ENCODE measurements at regions not wholly inside any gene's neighbourhood (a gene's known extent, or its start where the extent isn't known, plus 50 kb on each side); places are given as distances from the start of the nearest gene placed in this dataset.

DNA sequence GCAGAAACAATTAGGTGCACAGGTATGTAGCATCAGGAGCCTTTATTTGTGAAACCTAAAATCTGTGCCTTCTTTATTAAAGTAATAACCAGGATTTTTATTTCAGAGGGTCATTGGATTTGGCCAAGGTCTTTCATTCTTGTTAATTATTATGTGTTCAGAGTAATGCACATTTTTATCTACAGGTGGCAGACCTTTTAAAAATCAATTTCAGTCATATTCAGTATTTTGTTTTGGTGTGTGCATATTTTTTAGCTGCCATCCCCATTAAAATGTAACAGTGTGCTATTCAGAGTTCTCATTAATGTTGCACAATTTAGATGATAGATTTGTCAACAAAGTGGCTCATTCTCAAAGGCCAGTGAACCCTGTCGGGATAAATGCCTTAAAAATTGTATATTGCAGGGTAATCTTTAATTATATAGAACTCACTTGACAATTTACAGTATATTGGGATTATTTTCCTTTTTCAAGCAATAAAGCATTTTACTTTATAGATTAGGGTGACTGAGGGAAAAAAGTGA, 319.3 kb upstream of the SOX5 start:
- TF ChIP-seq, protein P1, sequence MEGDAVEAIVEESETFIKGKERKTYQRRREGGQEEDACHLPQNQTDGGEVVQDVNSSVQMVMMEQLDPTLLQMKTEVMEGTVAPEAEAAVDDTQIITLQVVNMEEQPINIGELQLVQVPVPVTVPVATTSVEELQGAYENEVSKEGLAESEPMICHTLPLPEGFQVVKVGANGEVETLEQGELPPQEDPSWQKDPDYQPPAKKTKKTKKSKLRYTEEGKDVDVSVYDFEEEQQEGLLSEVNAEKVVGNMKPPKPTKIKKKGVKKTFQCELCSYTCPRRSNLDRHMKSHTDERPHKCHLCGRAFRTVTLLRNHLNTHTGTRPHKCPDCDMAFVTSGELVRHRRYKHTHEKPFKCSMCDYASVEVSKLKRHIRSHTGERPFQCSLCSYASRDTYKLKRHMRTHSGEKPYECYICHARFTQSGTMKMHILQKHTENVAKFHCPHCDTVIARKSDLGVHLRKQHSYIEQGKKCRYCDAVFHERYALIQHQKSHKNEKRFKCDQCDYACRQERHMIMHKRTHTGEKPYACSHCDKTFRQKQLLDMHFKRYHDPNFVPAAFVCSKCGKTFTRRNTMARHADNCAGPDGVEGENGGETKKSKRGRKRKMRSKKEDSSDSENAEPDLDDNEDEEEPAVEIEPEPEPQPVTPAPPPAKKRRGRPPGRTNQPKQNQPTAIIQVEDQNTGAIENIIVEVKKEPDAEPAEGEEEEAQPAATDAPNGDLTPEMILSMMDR (IDR thresholded peaks at IDR 0.05; ENCODE audit: low read depth, low read length), result peak; percentile 26
- TF ChIP-seq EZH2phosphoT487 (IDR thresholded peaks at IDR 0.05; ENCODE audit: low read depth), result no peak

Measured in OCI-LY3 (cell line).